Nephron (organoid): ENCODE measurements at regions not wholly inside any gene's neighbourhood (a gene's known extent, or its start where the extent isn't known, plus 50 kb on each side); places are given as distances from the start of the nearest gene placed in this dataset.

Source experiments
- H3K27ac Mint-ChIP-seq, 3 experiments: 2 replicates each; pipeline ENCODE4 v1.8.0; 2020; ENCODE audit warnings: mixed read lengths in 3 of 3, mild to moderate bottlenecking in 2 of 3, moderate library complexity in 1 of 3
- H3K27me3 Mint-ChIP-seq: 2 replicates; pipeline ENCODE4 v1.8.0; 2021; ENCODE audit warnings: low read depth, mild to moderate bottlenecking, moderate library complexity, mixed read lengths
- H3K36me3 Mint-ChIP-seq: 2 replicates; pipeline ENCODE4 v1.8.0; 2020; ENCODE audit warnings: low read depth, mixed read lengths
- H3K4me1 Mint-ChIP-seq: 2 replicates; pipeline ENCODE4 v1.8.0; 2020; ENCODE audit warnings: mixed read lengths
- H3K4me3 Mint-ChIP-seq, 3 experiments: 2 replicates each; pipeline ENCODE4 v1.8.0; 2020; ENCODE audit warnings: mild to moderate bottlenecking in 3 of 3, mixed read lengths in 3 of 3, moderate library complexity in 2 of 3
- H3K9me3 Mint-ChIP-seq: 2 replicates; pipeline ENCODE4 v1.8.0; 2020; ENCODE audit warnings: mixed read lengths
- TF ChIP-seq, protein P1 (sequence below), 3 experiments: fragments of 200-600 bp; sonication (generic); IDR thresholded peaks; one replicate each; pipeline ENCODE4 v1.5.0; 2021; ENCODE audit warnings: antibody characterized with exemption in 3 of 3; ENCODE audit not compliant: unreplicated experiment in 3 of 3

DNA sequence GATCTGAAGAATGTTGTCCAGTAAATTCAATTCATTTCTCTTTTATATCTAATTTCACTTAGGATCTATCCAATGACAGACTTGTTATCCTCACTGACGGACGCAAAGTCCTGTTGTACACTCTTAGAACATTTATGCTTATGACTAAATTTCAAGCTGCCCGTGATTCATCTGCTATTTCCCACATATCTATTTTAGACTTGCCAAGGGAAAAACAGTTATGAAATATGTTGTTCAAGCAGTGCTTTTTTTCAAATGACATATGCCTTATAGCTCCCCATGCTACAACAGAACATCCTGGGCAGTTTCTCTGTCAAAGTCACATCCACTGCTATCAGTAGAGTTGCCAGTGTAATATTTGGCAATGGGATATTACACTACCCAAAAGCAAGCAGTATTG lies 94.2 kb upstream of the CBLN2 start:
- Mint-ChIP-seq H3K4me3 (no peak overlapping the region), H3K4me1 (no peaks in the 10 kb centered on the region), H3K27ac (no peak overlapping the region), H3K36me3 (no peaks in the 10 kb centered on the region), H3K9me3 (no peaks in the 10 kb centered on the region), H3K27me3 (no peaks in the 10 kb centered on the region)
- TF ChIP-seq, protein P1, sequence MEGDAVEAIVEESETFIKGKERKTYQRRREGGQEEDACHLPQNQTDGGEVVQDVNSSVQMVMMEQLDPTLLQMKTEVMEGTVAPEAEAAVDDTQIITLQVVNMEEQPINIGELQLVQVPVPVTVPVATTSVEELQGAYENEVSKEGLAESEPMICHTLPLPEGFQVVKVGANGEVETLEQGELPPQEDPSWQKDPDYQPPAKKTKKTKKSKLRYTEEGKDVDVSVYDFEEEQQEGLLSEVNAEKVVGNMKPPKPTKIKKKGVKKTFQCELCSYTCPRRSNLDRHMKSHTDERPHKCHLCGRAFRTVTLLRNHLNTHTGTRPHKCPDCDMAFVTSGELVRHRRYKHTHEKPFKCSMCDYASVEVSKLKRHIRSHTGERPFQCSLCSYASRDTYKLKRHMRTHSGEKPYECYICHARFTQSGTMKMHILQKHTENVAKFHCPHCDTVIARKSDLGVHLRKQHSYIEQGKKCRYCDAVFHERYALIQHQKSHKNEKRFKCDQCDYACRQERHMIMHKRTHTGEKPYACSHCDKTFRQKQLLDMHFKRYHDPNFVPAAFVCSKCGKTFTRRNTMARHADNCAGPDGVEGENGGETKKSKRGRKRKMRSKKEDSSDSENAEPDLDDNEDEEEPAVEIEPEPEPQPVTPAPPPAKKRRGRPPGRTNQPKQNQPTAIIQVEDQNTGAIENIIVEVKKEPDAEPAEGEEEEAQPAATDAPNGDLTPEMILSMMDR (IDR thresholded peaks at IDR 0.05; ENCODE audit: unreplicated experiment in 3 of 3) = no peak

GRCh38 chr18:72637721-72638120 lies 93.6 kb upstream of the CBLN2 start:
- TF ChIP-seq, protein P1 (IDR thresholded peaks at IDR 0.05; ENCODE audit: unreplicated experiment in 3 of 3) = no peak
- no peaks in the 10 kb centered on the region for H3K27me3 Mint-ChIP-seq
- no peak overlapping the region for H3K4me3 Mint-ChIP-seq
- H3K27ac Mint-ChIP-seq = no peak overlapping the region
- H3K9me3 Mint-ChIP-seq = no peaks in the 10 kb centered on the region
- H3K36me3 Mint-ChIP-seq = no peaks in the 10 kb centered on the region
- H3K4me1 Mint-ChIP-seq = no peaks in the 10 kb centered on the region

DNA sequence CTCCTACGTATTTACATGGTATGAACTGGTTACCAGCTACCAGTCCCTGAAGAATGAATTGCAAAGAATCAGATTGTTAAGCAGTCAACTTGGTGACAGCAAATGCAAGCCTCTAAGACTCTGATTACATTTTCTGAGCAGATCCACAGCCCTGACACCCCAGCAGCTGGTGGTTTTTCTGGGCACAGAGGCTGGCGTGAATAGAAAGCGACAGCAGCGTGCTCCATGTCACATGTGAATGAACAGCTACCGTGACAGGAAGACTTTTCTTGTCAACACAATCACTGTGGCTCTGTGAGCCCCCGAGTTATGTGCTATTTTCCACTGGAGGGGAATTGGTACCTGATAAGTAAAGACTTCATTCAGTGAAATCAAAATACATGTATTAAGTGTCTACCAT lies 93.2 kb upstream of the CBLN2 start:
- Mint-ChIP-seq H3K9me3 (no peaks in the 10 kb centered on the region), H3K27ac (no peak overlapping the region), H3K27me3 (no peaks in the 10 kb centered on the region), H3K4me1 (peaks cover 4% of the 10 kb centered on the region), H3K4me3 (no peak overlapping the region), H3K36me3 (no peaks in the 10 kb centered on the region)
- TF ChIP-seq, protein P1 (IDR thresholded peaks at IDR 0.05; ENCODE audit: unreplicated experiment in 3 of 3) = no peak

DNA sequence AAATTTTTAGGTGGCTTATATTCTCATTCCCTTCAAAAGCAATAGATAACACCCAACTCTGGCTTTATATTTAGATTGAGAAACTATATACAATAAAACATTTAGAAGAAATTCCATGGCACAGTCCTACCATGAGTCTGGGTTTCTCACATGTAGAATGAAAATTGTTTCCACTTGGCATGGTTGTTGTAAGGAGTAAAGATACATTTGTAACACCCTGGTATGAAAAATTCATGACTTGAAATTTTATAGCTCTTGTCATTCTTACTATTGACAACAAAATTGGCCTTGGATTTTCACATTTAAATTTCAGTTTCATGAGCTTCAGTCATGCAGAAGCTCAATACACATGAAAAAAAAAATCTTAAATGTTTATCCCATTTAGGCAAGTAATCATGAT lies 92.5 kb upstream of the CBLN2 start:
- no peaks in the 10 kb centered on the region for H3K36me3 Mint-ChIP-seq
- H3K4me3 Mint-ChIP-seq = no peak overlapping the region
- no peak overlapping the region for H3K27ac Mint-ChIP-seq
- TF ChIP-seq, protein P1 (IDR thresholded peaks at IDR 0.05; ENCODE audit: unreplicated experiment in 3 of 3) = no peak
- H3K9me3 Mint-ChIP-seq = no peaks in the 10 kb centered on the region
- no peaks in the 10 kb centered on the region for H3K27me3 Mint-ChIP-seq
- H3K4me1 Mint-ChIP-seq = peaks cover 5% of the 10 kb centered on the region

DNA sequence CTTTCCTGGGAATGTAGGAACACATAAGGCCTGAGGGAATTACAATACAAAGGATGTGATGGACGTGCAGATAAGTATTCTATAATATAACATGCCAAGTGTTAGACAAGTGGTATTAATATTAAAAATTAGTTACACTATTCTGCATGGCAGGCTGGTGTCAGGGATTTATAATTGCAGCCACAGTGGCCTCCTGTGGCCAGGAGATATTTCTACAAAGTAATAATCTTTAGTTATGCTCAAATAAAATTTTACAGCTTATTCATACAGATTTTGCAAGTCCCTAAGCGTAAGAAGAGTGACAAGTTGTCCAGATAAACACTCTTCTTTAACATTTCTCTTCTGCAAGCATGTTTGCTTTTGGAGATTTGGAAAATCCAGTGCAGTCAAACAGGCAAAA lies 90.4 kb upstream of the CBLN2 start:
- Mint-ChIP-seq H3K27ac (no peak overlapping the region), H3K4me1 (peaks cover 5% of the 10 kb centered on the region), H3K9me3 (no peaks in the 10 kb centered on the region), H3K36me3 (no peaks in the 10 kb centered on the region), H3K4me3 (no peak overlapping the region), H3K27me3 (no peaks in the 10 kb centered on the region)
- TF ChIP-seq, protein P1 (IDR thresholded peaks at IDR 0.05; ENCODE audit: unreplicated experiment in 3 of 3) = no peak

DNA sequence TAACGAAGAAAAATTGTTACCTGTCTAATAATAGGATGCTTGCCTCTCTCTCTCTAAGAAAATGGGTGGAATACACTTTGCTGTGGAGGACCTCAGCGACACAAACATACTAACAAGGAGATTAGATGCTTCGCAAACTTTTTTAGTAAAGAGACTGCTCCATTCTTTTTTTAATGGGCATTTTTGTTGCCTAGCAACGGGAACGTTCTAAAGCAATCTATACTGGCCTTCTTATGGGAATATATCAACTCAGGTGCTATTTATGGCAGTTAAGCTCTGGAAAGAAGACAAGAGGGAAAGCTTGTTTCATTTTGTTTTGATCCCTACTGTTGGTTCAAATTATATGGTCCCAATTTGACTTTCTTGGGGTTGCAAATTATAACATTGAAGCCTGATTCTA lies 86.8 kb upstream of the CBLN2 start:
- H3K4me3 Mint-ChIP-seq = no peak overlapping the region
- H3K9me3 Mint-ChIP-seq = no peaks in the 10 kb centered on the region
- H3K36me3 Mint-ChIP-seq = no peaks in the 10 kb centered on the region
- peaks cover 5% of the 10 kb centered on the region for H3K4me1 Mint-ChIP-seq
- no peaks in the 10 kb centered on the region for H3K27me3 Mint-ChIP-seq
- TF ChIP-seq, protein P1 (IDR thresholded peaks at IDR 0.05; ENCODE audit: unreplicated experiment in 3 of 3) = no peak
- H3K27ac Mint-ChIP-seq = no peak overlapping the region
